HUES6 (cell line): ENCODE measurements at regions not wholly inside any gene's neighbourhood (a gene's known extent, or its start where the extent isn't known, plus 50 kb on each side); places are given as distances from the start of the nearest gene placed in this dataset.
"Not testable (repeated sequence)": the region's sequence is repeated elsewhere in the genome, so short reads cannot be mapped to it uniquely, and the experiment has no call there.

Experiments used
- H3K27ac ChIP-seq: 2 replicates; pipeline ENCODE4 v1.7.0; 2013; ENCODE audit warnings: low read depth, mild to moderate bottlenecking, low read length, inconsistent platforms
- H3K27me3 ChIP-seq: 2 replicates; pipeline ENCODE4 v1.6.1; 2013; ENCODE audit warnings: low read length; ENCODE audit not compliant: control insufficient read depth, insufficient read depth
- H3K36me3 ChIP-seq: 2 replicates; pipeline ENCODE4 v1.6.1; 2013; ENCODE audit warnings: low read length; ENCODE audit not compliant: control insufficient read depth, insufficient read depth
- H3K4me1 ChIP-seq: 2 replicates; pipeline ENCODE4 v1.6.1; 2013; ENCODE audit warnings: low read length; ENCODE audit not compliant: control insufficient read depth, insufficient read depth
- H3K4me3 ChIP-seq: 2 replicates; pipeline ENCODE4 v1.5.1; 2013; ENCODE audit warnings: low read depth, low read length
- H3K9ac ChIP-seq: one replicate; pipeline ENCODE4 v1.6.1; 2013; ENCODE audit warnings: mild to moderate bottlenecking, low read length
- H3K9me3 ChIP-seq: 2 replicates; pipeline ENCODE4 v1.6.1; 2013; ENCODE audit warnings: low read depth, low read length; ENCODE audit not compliant: control insufficient read depth, insufficient read depth

- no peaks in the 10 kb centered on the region for H3K27me3 ChIP-seq
- no peaks in the 10 kb centered on the region for H3K4me1 ChIP-seq
- no peaks in the 10 kb centered on the region for H3K9me3 ChIP-seq
- H3K4me3 ChIP-seq, result no peak overlapping the region
- H3K27ac ChIP-seq, result no peak overlapping the region
- H3K36me3 ChIP-seq, result no peaks in the 10 kb centered on the region
- H3K9ac ChIP-seq, result no peak overlapping the region
Observed at GRCh38 chr14:49056021-49056420, 530.2 kb downstream of the RPS29 start.

- Histone ChIP-seq H3K9me3 (no peaks in the 10 kb centered on the region), H3K4me3 (no peak overlapping the region), H3K36me3 (no peaks in the 10 kb centered on the region), H3K27ac (no peak overlapping the region), H3K27me3 (no peaks in the 10 kb centered on the region), H3K4me1 (peaks cover 4% of the 10 kb centered on the region; the same call in 1 of the 2 replicates), H3K9ac (no peak overlapping the region)
Observed at GRCh38 chr14:49052521-49052920, 533.7 kb downstream of the RPS29 start.

- Histone ChIP-seq H3K27ac (no peak overlapping the region), H3K36me3 (no peaks in the 10 kb centered on the region), H3K9ac (no peak overlapping the region)
Observed at GRCh38 chr14:49051328-49052060, 534.7 kb downstream of the RPS29 start.

GRCh38 chr14:49050822-49051221, 535.4 kb downstream of the RPS29 start:
- Histone ChIP-seq H3K4me3 (no peak overlapping the region), H3K27me3 (no peaks in the 10 kb centered on the region), H3K27ac (no peak overlapping the region), H3K4me1 (peaks cover 4% of the 10 kb centered on the region; the same call in 1 of the 2 replicates), H3K36me3 (no peaks in the 10 kb centered on the region), H3K9ac (no peak overlapping the region), H3K9me3 (no peaks in the 10 kb centered on the region)

More at GRCh38 chr14:49051328-49052060, 534.7 kb downstream of the RPS29 start:
- Histone ChIP-seq H3K27me3 (no peaks in the 10 kb centered on the region), H3K9me3 (no peaks in the 10 kb centered on the region), H3K4me1 (peaks cover 4% of the 10 kb centered on the region; the same call in 1 of the 2 replicates), H3K4me3 (no peak overlapping the region)

GRCh38 chr14:49049711-49050110, 536.5 kb downstream of the RPS29 start:
- H3K4me1 ChIP-seq, result peaks cover 4% of the 10 kb centered on the region; the same call in 1 of the 2 replicates
- H3K27me3 ChIP-seq, result no peaks in the 10 kb centered on the region
- no peak overlapping the region for H3K4me3 ChIP-seq
- H3K9ac ChIP-seq, result no peak overlapping the region
- no peaks in the 10 kb centered on the region for H3K9me3 ChIP-seq
- H3K36me3 ChIP-seq, result no peaks in the 10 kb centered on the region
- no peak overlapping the region for H3K27ac ChIP-seq

GRCh38 chr14:49044981-49045380, 541.2 kb downstream of the RPS29 start:
- Histone ChIP-seq H3K27ac (no peak overlapping the region), H3K4me1 (no peaks in the 10 kb centered on the region), H3K9ac (no peak overlapping the region), H3K36me3 (no peaks in the 10 kb centered on the region), H3K9me3 (no peaks in the 10 kb centered on the region), H3K27me3 (no peaks in the 10 kb centered on the region), H3K4me3 (no peak overlapping the region)

- Histone ChIP-seq H3K27ac (no peak overlapping the region), H3K4me1 (peaks cover 3% of the 10 kb centered on the region; the same call in 1 of the 2 replicates), H3K27me3 (no peaks in the 10 kb centered on the region), H3K9ac (no peak overlapping the region), H3K4me3 (no peak overlapping the region), H3K9me3 (no peaks in the 10 kb centered on the region), H3K36me3 (no peaks in the 10 kb centered on the region)
Observed at GRCh38 chr14:49036984-49037516, 549.1 kb downstream of the RPS29 start.

- H3K4me3 ChIP-seq, result no peak overlapping the region
- no peaks in the 10 kb centered on the region for H3K36me3 ChIP-seq
- H3K9me3 ChIP-seq, result no peaks in the 10 kb centered on the region
- H3K4me1 ChIP-seq, result peaks cover 3% of the 10 kb centered on the region; the same call in 1 of the 2 replicates
- H3K9ac ChIP-seq, result no peak overlapping the region
- H3K27me3 ChIP-seq, result no peaks in the 10 kb centered on the region
- no peak overlapping the region for H3K27ac ChIP-seq
Observed at GRCh38 chr14:49036266-49036665, 549.9 kb downstream of the RPS29 start.

- peaks cover 3% of the 10 kb centered on the region; the same call in 1 of the 2 replicates for H3K4me1 ChIP-seq
- no peaks in the 10 kb centered on the region for H3K36me3 ChIP-seq
- H3K9ac ChIP-seq, result no peak overlapping the region
- H3K27ac ChIP-seq, result no peak overlapping the region
- H3K27me3 ChIP-seq, result no peaks in the 10 kb centered on the region
- H3K4me3 ChIP-seq, result no peak overlapping the region
- H3K9me3 ChIP-seq, result no peaks in the 10 kb centered on the region
Observed at GRCh38 chr14:49033131-49033530, 553.0 kb downstream of the RPS29 start.

- H3K9me3 ChIP-seq, H3K4me1 ChIP-seq, H3K4me3 ChIP-seq, H3K9ac ChIP-seq, H3K36me3 ChIP-seq, H3K27ac ChIP-seq, H3K27me3 ChIP-seq: not testable (repeated sequence)
Observed at GRCh38 chr14:49031710-49032109, 554.5 kb downstream of the RPS29 start.

GRCh38 chr14:49019467-49020115, 566.6 kb downstream of the RPS29 start:
- no peak overlapping the region for H3K4me3 ChIP-seq
- no peaks in the 10 kb centered on the region for H3K27me3 ChIP-seq
- H3K9me3 ChIP-seq, result no peaks in the 10 kb centered on the region
- no peak overlapping the region for H3K27ac ChIP-seq
- H3K9ac ChIP-seq, result no peak overlapping the region
- H3K4me1 ChIP-seq, result no peaks in the 10 kb centered on the region
- H3K36me3 ChIP-seq, result no peaks in the 10 kb centered on the region
